Heart left ventricle (tissue), 16 donors: ENCODE measurements at regions not wholly inside any gene's neighbourhood (a gene's known extent, or its start where the extent isn't known, plus 50 kb on each side); places are given as distances from the start of the nearest gene placed in this dataset.
"Not testable (repeated sequence)": the region's sequence is repeated elsewhere in the genome, so short reads cannot be mapped to it uniquely, and the experiment has no call there.

Experiments
- ATAC-seq, 4 donors: fragments of 200-7000 bp; cut with Tn5 transposase; one replicate each; pipeline ENCODE4 v1.9.1; 2020 to 2022; ENCODE audit warnings: moderate library complexity in 4 of 4, mild to moderate bottlenecking in 3 of 4, moderate number of reproducible peaks in 1 of 4
- DNase-seq, 5 donors: peaks; one replicate each; pipeline ENCODE4 v3.0.0-alpha.2; 2020
- H3K27ac ChIP-seq, 12 donors: fragments of 200-600 bp; sonication (generic) in 4 of 12; one replicate each; pipeline versions ENCODE4 v1.5.0 to v1.8.0; 2016 to 2022; ENCODE audit warnings: mild to moderate bottlenecking in 2 of 12
- H3K27me3 ChIP-seq, 9 donors: fragments of 200-600 bp; sonication (generic) in 2 of 9; one replicate each; pipeline versions ENCODE4 v1.5.1 to v1.8.0; 2016 to 2022; ENCODE audit warnings: mild to moderate bottlenecking in 3 of 9
- H3K36me3 ChIP-seq, 9 donors: fragments of 200-600 bp; sonication (generic) in 2 of 9; one replicate each; pipeline versions ENCODE4 v1.5.0 to v1.8.0; 2018 to 2022; ENCODE audit warnings: mild to moderate bottlenecking in 2 of 9
- H3K4me1 ChIP-seq, 12 donors: fragments of 200-600 bp; sonication (generic) in 4 of 12; one replicate each; pipeline versions ENCODE4 v1.5.0 to v1.8.0; 2016 to 2022; ENCODE audit warnings: mild to moderate bottlenecking in 3 of 12
- H3K4me3 ChIP-seq, 12 donors: fragments of 200-600 bp; sonication (generic) in 4 of 12; one replicate each; pipeline versions ENCODE4 v1.5.0 to v1.8.0; 2017 to 2022; ENCODE audit warnings: mild to moderate bottlenecking in 9 of 12, moderate library complexity in 4 of 12
- H3K9me3 ChIP-seq, 12 donors: fragments of 200-600 bp; sonication (generic) in 4 of 12; one replicate each; pipeline versions ENCODE4 v1.5.0 to v1.8.0; 2016 to 2022; ENCODE audit warnings: mild to moderate bottlenecking in 1 of 12
- POLR2A ChIP-seq, 2 donors: fragments of 450-650 bp; IDR thresholded peaks; one replicate each; pipeline ENCODE4 v1.6.1; 2017; ENCODE audit warnings: antibody characterized with exemption in 2 of 2, mild to moderate bottlenecking in 2 of 2, moderate library complexity in 2 of 2
- WGBS, 4 donors: extraction: QIAGEN DNeasy Blood & Tissue Kit in 2 of 4; methylation state at CpG; one replicate each; pipeline versions ENCODE4 v1.1.5 to v1.1.7; 2013 to 2018; 5-methylcytosine and 5-hydroxymethylcytosine counted together
- intact Hi-C, 10 donors: fragments of 100-400 bp; cut with DNase I; formaldehyde crosslinking; loops; one replicate each; pipeline versions ENCODE4 v1.11.1 to v1.14.2; 2022
- TF ChIP-seq, protein P1 (sequence below), 12 donors: fragments of 200-600 bp; sonication (generic) in 4 of 12; IDR thresholded peaks; one replicate each; pipeline versions ENCODE4 v1.5.0 to v1.8.0; 2018 to 2022; ENCODE audit warnings: antibody characterized with exemption in 12 of 12, mild to moderate bottlenecking in 5 of 12
- donor health status: ischemic (EF 13 %, LVEDD 7.1; RV severe dilation, severe dysfunction).
- donor health status: healthy with polysubstance abuse.
- donor health status: DM: no; HTN: yes; CAD: no.
- donor health status: DM: no; HTN: no; CAD: no.
- donor health status: ischemic (EF 25% LVEDD 6.9; RV normal size, moderate dysfunction).
- donor health status: ischemic (EF 25% LVEDD 5.7; RV mildly dilated, moderate dysfunction).
- donor health status: healthy.
- donor health status: DM: yes; HTN: yes; CAD: no.
- donor health status: ischemic (EF 35%, LVEDD 5.7; RV mildly dilated, moderate dysfunction).
- donor health status: nonischemic (EF 11% LVEDD 7.7; RV severe dilation, severe dysfunction).
- donor health status: DM: yes; HTN: yes; CAD: no.
- donor health status: PGD.
- donor health status: ischemic (EF 29% LVEDD 5.4; RV normal size, mild dysfunction).
- donor health status: nonischemic (EF 23%, LVEDD 6.1; RV moderate dilation, normal function).

DNA sequence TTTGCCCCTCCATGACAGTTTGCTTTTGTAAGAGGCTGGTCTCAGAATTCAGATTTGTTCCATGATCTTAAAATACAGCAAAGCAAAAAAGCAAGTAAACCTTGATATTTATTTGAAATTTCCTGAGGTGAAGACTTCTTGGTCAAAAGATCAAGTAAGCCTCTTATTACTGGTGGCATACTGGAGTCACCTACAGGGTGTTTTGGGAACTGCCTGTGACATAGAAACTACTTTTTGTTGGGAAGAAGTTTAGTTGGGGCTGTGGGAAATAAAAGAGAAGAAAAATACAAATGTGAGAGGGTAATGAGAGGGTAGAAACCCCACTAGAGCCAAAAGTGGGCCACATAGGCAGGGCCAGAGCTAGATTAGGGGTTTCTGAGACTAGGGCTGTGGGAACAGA is 217.9 kb downstream of the OTUD1 start:
- intact Hi-C loops: loop anchor here in 1 of 10 donors (5.0 kb wide), 1 partner anchor 344 kb away; no protein-coding TSS in a partner anchor
- Histone ChIP-seq H3K27ac (no peak overlapping the region), H3K4me3 (no peak overlapping the region), H3K36me3 (no peaks in the 10 kb centered on the region), H3K9me3 (no peaks in the 10 kb centered on the region), H3K4me1 (no peaks in the 10 kb centered on the region), H3K27me3 (peaks cover 0 to 11% (median 0%) of the 10 kb centered on the region in 9 donors)
- DNase-seq (no peak), ATAC-seq (no peak)
- TF ChIP-seq POLR2A (IDR thresholded peaks at IDR 0.05): no peak
- TF ChIP-seq, protein P1, sequence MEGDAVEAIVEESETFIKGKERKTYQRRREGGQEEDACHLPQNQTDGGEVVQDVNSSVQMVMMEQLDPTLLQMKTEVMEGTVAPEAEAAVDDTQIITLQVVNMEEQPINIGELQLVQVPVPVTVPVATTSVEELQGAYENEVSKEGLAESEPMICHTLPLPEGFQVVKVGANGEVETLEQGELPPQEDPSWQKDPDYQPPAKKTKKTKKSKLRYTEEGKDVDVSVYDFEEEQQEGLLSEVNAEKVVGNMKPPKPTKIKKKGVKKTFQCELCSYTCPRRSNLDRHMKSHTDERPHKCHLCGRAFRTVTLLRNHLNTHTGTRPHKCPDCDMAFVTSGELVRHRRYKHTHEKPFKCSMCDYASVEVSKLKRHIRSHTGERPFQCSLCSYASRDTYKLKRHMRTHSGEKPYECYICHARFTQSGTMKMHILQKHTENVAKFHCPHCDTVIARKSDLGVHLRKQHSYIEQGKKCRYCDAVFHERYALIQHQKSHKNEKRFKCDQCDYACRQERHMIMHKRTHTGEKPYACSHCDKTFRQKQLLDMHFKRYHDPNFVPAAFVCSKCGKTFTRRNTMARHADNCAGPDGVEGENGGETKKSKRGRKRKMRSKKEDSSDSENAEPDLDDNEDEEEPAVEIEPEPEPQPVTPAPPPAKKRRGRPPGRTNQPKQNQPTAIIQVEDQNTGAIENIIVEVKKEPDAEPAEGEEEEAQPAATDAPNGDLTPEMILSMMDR (IDR thresholded peaks at IDR 0.05): peak in 11 of 12 donors; percentile 21 to 55 (median 45)

DNA sequence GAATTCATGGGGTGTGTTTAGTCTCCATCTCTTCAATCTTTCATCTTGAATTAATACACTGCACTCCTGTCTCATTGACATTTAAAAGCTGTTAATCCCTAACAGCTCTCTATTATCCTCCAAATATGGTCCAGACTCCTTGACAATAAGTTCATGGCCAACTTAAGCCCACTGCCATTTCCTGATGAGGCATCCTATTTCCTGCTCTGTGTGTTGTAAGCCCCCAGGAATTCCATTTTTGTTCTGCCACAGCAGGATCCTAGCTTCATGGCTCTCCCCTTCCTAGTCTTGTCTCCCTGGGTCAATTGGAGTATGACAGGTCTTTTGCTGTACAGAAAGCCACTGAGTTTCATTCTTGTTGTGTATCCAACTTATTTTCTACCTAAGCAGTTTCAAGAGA is 218.8 kb downstream of the OTUD1 start:
- intact Hi-C loops: loop anchor here in 1 of 10 donors (5.0 kb wide), 1 partner anchor 345 kb away; no protein-coding TSS in a partner anchor
- no peaks in the 10 kb centered on the region for H3K4me1 ChIP-seq
- H3K9me3 ChIP-seq: no peaks in the 10 kb centered on the region
- TF ChIP-seq, protein P1 (IDR thresholded peaks at IDR 0.05): no peak
- TF ChIP-seq POLR2A (IDR thresholded peaks at IDR 0.05): no peak
- H3K27me3 ChIP-seq: peaks cover 0 to 11% (median 0%) of the 10 kb centered on the region in 9 donors
- H3K27ac ChIP-seq: no peak overlapping the region
- DNase-seq (no peak), ATAC-seq (no peak)
- H3K36me3 ChIP-seq: no peaks in the 10 kb centered on the region
- no peak overlapping the region for H3K4me3 ChIP-seq

DNA sequence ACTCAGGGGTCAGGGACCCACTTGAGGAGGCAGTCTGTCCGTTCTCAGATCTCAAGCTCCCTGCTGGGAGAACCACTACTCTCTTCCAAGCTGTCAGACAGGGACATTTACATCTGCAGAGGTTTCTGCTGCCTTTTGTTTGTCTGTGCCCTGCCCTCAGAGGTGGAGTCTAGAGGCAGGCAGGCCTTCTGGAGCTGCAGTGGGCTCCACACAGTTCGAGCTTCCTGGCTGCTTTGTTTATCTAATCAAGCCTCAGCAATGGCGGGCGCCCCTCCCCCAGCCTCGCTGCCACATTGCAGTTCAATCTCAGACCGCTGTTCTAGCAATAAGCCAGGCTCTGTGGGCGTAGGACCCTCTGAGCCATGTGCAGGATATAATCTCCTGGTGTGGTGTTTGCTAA is 233.0 kb downstream of the OTUD1 start:
- H3K27ac ChIP-seq, H3K27me3 ChIP-seq, intact Hi-C loops, ATAC-seq, H3K4me1 ChIP-seq, H3K4me3 ChIP-seq, H3K36me3 ChIP-seq: not testable (repeated sequence)
- peaks cover 0 to 15% (median 0%) of the 10 kb centered on the region in 12 donors for H3K9me3 ChIP-seq
- peak in 1 of 5 donors; percentile 35 for DNase-seq
- WGBS, 4 donors: 56 to 64% (median 58%) methylated on average over 7 of the region's 7 CpGs

DNA sequence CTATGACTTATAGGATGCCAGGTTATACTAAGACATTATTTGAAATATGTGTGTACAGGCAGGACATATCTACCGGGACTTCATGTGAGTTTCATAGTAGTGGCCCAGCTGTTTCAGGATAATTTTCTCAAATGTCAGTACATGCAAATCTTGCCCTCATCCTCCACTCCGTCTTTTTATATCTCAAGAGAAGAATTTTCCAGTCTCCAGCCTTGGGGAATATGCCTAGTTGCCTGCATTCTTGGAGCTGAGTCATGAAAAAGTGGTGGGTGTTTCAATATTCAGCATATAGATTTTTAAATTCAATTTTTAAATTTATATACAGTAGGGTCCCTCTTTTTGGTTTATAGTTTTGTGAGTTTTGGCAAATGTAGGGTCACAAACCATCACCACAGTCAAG is 236.7 kb downstream of the OTUD1 start:
- no peak for DNase-seq
- H3K9me3 ChIP-seq: peaks cover 0 to 5% (median 0%) of the 10 kb centered on the region in 12 donors
- no peaks in the 10 kb centered on the region for H3K36me3 ChIP-seq
- TF ChIP-seq POLR2A (IDR thresholded peaks at IDR 0.05): no peak
- TF ChIP-seq, protein P1 (IDR thresholded peaks at IDR 0.05): no peak
- intact Hi-C loops: no loop called here
- WGBS, 4 donors: 64 to 73% (median 68%) methylated on average over 2 of the region's 2 CpGs
- peaks cover 0 to 17% (median 0%) of the 10 kb centered on the region in 9 donors for H3K27me3 ChIP-seq
- no peak for ATAC-seq
- no peak overlapping the region for H3K27ac ChIP-seq
- H3K4me1 ChIP-seq: no peaks in the 10 kb centered on the region
- no peak overlapping the region for H3K4me3 ChIP-seq

DNA sequence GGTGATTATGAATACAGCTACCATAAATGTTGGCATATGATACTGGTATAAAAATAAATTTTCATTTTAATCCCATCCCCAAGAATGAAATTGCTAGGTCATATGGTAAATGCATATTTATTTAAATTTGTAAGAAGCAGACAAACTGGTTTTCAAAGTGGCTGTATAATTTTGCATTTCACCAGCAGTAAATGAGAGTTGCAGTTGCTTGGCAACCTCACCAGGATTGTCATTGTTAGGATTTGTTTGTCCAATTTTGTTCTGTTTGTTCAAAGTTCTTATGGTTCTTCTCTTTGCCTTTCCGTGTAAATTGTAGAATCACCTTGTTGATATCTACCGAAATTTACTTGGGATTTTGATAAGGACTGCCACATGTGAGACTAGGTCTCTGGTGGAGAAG is 237.4 kb downstream of the OTUD1 start:
- TF ChIP-seq, protein P1 (IDR thresholded peaks at IDR 0.05): no peak
- intact Hi-C loops: no loop called here
- Histone ChIP-seq H3K4me1 (no peaks in the 10 kb centered on the region), H3K27ac (no peak overlapping the region), H3K4me3 (no peak overlapping the region), H3K9me3 (peaks cover 0 to 5% (median 0%) of the 10 kb centered on the region in 12 donors), H3K27me3 (peaks cover 0 to 17% (median 0%) of the 10 kb centered on the region in 9 donors), H3K36me3 (no peaks in the 10 kb centered on the region)
- no peak for DNase-seq
- ATAC-seq: no peak
- WGBS, 4 donors: 66 to 80% (median 76%) methylated on average over 2 of the region's 2 CpGs
